ENCODE measurements at regions not wholly inside any gene's neighbourhood (a gene's known extent, or its start where the extent isn't known, plus 50 kb on each side); places are given as distances from the start of the nearest gene placed in this dataset.

GRCh38 chr3:106719077-106719476 is 658.2 kb upstream of the CCDC54 start:
- POLR2A ChIA-PET, result interaction anchor here (1.2 kb wide), 1 partner anchor 101 kb away, joined by 3 read pairs; no protein-coding TSS in a partner anchor
- CTCF ChIA-PET, result interaction anchor here (0.6 kb wide), 1 partner anchor 44 kb away, joined by 3 read pairs; no protein-coding TSS in a partner anchor
- no peaks in the 10 kb centered on the region for H3K36me3 Mint-ChIP-seq (ENCODE audit: insufficient read depth, unreplicated experiment)
- no peak overlapping the region for H3K27ac Mint-ChIP-seq (ENCODE audit: low read depth, unreplicated experiment)
- H3K9me3 Mint-ChIP-seq (ENCODE audit: unreplicated experiment), result peaks cover 12% of the 10 kb centered on the region
- no peak overlapping the region for H3K4me3 Mint-ChIP-seq (ENCODE audit: unreplicated experiment)
- no peak for DNase-seq (ENCODE audit: unreplicated experiment)
- TF ChIP-seq CTCF (IDR thresholded peaks at IDR 0.05; ENCODE audit: unreplicated experiment), result no peak
- BruUV-seq (replicated peaks), result no TSS peak
- intact Hi-C loops (cut with micrococcal nuclease), result no loop called here
- H3K27me3 Mint-ChIP-seq (ENCODE audit: insufficient read depth, unreplicated experiment), result no peaks in the 10 kb centered on the region
- no peaks in the 10 kb centered on the region for H3K4me1 Mint-ChIP-seq (ENCODE audit: insufficient read depth, unreplicated experiment)

GRCh38 chr3:106719583-106719982 is 657.7 kb upstream of the CCDC54 start:
- ChIA-PET POLR2A (interaction anchor here (1.2 kb wide), 1 partner anchor 101 kb away, joined by 3 read pairs; no protein-coding TSS in a partner anchor), CTCF (no interaction called here)
- DNase-seq (ENCODE audit: unreplicated experiment), result no peak
- H3K4me1 Mint-ChIP-seq (ENCODE audit: insufficient read depth, unreplicated experiment), result no peaks in the 10 kb centered on the region
- intact Hi-C loops (cut with micrococcal nuclease), result no loop called here
- no peak overlapping the region for H3K4me3 Mint-ChIP-seq (ENCODE audit: unreplicated experiment)
- peaks cover 10% of the 10 kb centered on the region for H3K9me3 Mint-ChIP-seq (ENCODE audit: unreplicated experiment)
- no peaks in the 10 kb centered on the region for H3K27me3 Mint-ChIP-seq (ENCODE audit: insufficient read depth, unreplicated experiment)
- H3K27ac Mint-ChIP-seq (ENCODE audit: low read depth, unreplicated experiment), result no peak overlapping the region
- H3K36me3 Mint-ChIP-seq (ENCODE audit: insufficient read depth, unreplicated experiment), result no peaks in the 10 kb centered on the region
- BruUV-seq (replicated peaks), result no TSS peak
- TF ChIP-seq CTCF (IDR thresholded peaks at IDR 0.05; ENCODE audit: unreplicated experiment), result no peak

- Mint-ChIP-seq H3K4me3 (ENCODE audit: unreplicated experiment) (no peak overlapping the region), H3K9me3 (ENCODE audit: unreplicated experiment) (peaks cover under 1% of the 10 kb centered on the region), H3K27me3 (ENCODE audit: insufficient read depth, unreplicated experiment) (no peaks in the 10 kb centered on the region), H3K36me3 (ENCODE audit: insufficient read depth, unreplicated experiment) (no peaks in the 10 kb centered on the region), H3K4me1 (ENCODE audit: insufficient read depth, unreplicated experiment) (peaks cover 4% of the 10 kb centered on the region), H3K27ac (ENCODE audit: low read depth, unreplicated experiment) (no peak overlapping the region)
- no peak for DNase-seq (ENCODE audit: unreplicated experiment)
- no peak for TF ChIP-seq CTCF (IDR thresholded peaks at IDR 0.05; ENCODE audit: unreplicated experiment)
- BruUV-seq (replicated peaks), result no TSS peak
- ChIA-PET CTCF (interaction anchor here (0.5 to 1.4 kb wide), 2 partner anchors 11 to 294 kb away, joined by 3 read pairs; no protein-coding TSS in a partner anchor), POLR2A (interaction anchor here (0.6 kb wide), 1 partner anchor 54 kb away, joined by 3 read pairs; no protein-coding TSS in a partner anchor)
- intact Hi-C loops (cut with micrococcal nuclease), result no loop called here
Observed at GRCh38 chr3:106720510-106720909, 656.7 kb upstream of the CCDC54 start.

- no peak for TF ChIP-seq CTCF (IDR thresholded peaks at IDR 0.05; ENCODE audit: unreplicated experiment)
- POLR2A ChIA-PET, result no interaction called here
Observed at GRCh38 chr3:106725566-106725965, 651.7 kb upstream of the CCDC54 start.

More at GRCh38 chr3:106725566-106725965, 651.7 kb upstream of the CCDC54 start:
- no peak overlapping the region for H3K4me3 Mint-ChIP-seq (ENCODE audit: unreplicated experiment)
- intact Hi-C loops (cut with micrococcal nuclease), result loop anchor here (5.0 kb wide), 1 partner anchor 88 kb away; no protein-coding TSS in a partner anchor
- CTCF ChIA-PET, result interaction anchor here (0.5 to 0.7 kb wide), 3 partner anchors 40 to 1106 kb away, joined by 3 to 4 read pairs (median 3); no protein-coding TSS in a partner anchor
- H3K9me3 Mint-ChIP-seq (ENCODE audit: unreplicated experiment), result no peaks in the 10 kb centered on the region
- peaks cover 4% of the 10 kb centered on the region for H3K36me3 Mint-ChIP-seq (ENCODE audit: insufficient read depth, unreplicated experiment)
- no peak for DNase-seq (ENCODE audit: unreplicated experiment)
- no peak overlapping the region for H3K27ac Mint-ChIP-seq (ENCODE audit: low read depth, unreplicated experiment)
- H3K27me3 Mint-ChIP-seq (ENCODE audit: insufficient read depth, unreplicated experiment), result no peaks in the 10 kb centered on the region
- peaks cover 32% of the 10 kb centered on the region for H3K4me1 Mint-ChIP-seq (ENCODE audit: insufficient read depth, unreplicated experiment)
- no TSS peak for BruUV-seq (replicated peaks)
